PFSK-1 (cell line): ENCODE measurements at regions not wholly inside any gene's neighbourhood (a gene's known extent, or its start where the extent isn't known, plus 50 kb on each side); places are given as distances from the start of the nearest gene placed in this dataset.

ENCODE experiments used
- FOXP2 ChIP-seq: optimal IDR thresholded peaks from 2 replicates; pipeline ENCODE3; 2011; ENCODE audit warnings: borderline replicate concordance, control low read depth, inconsistent platforms; ENCODE audit not compliant: insufficient read depth; ENCODE audit errors: extremely low read length, extremely low read depth
- POLR2AphosphoS5 ChIP-seq: IDR thresholded peaks from 2 replicates; pipeline ENCODE4 v1.6.1; 2012; ENCODE audit warnings: low read depth, mild to moderate bottlenecking, control low read depth, low read length, moderate library complexity
- REST ChIP-seq, 2 experiments: IDR thresholded peaks; 2 replicates each; pipeline versions ENCODE4 v1.6.1 to v1.8.0; 2011 to 2012; ENCODE audit warnings: low read depth in 2 of 2, low read length in 2 of 2, control low read depth in 1 of 2, inconsistent platforms in 1 of 2, mild to moderate bottlenecking in 1 of 2, moderate library complexity in 1 of 2; ENCODE audit not compliant: insufficient read depth in 1 of 2
- SIN3A ChIP-seq: IDR thresholded peaks from 2 replicates; pipeline ENCODE4 v1.6.1; 2012; ENCODE audit warnings: mild to moderate bottlenecking, low read length, moderate library complexity, borderline replicate concordance; ENCODE audit not compliant: insufficient read depth
- TAF1 ChIP-seq: IDR thresholded peaks from 2 replicates; pipeline ENCODE4 v1.6.1; 2012; ENCODE audit warnings: low read length, control low read depth, borderline replicate concordance; ENCODE audit not compliant: insufficient read depth

DNA sequence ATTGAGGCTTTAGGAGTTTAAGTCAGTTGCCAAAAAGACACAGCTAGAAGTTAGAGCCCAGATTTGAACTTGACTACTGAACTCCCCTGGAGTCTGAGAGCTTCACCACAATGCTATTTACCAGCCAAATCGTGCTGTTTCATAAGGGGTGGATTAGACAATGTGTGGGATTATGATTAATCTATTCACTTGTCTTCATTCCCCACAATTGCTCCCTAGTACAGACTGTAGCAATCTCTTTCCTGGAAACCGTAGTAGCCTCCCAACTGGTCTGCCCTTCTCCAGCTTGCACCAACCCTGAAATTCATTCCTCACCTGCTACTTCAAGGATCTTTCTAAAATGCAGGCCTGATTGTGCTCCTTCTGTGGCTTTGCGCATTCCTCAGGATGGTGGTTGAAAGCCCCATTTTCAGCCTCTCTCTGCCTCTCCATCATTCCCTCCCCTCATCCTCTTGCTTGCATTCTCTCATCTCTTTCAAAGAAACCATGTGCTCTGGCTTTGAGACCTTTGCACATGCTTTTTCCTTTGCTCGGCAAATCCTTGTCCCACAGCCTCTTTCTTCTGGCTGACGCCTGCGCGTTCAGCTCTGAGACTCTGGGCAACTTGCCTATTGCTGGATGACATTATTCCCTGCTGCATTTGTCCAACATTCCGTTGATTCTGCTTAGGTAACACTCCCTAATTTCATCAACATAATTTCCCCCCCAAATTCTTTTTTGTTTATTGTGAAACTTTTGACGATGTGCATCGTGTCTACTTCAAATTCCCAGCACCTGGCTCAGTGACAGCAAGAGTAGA, 145.1 kb downstream of the ADRA2A start:
- TF ChIP-seq REST (IDR thresholded peaks at IDR 0.05; ENCODE audit: insufficient read depth in 1 of 2, low read depth in 2 of 2, low read length in 2 of 2) (no peak), SIN3A (no peak), POLR2AphosphoS5 (no peak), TAF1 (no peak), FOXP2 (no peak)

DNA sequence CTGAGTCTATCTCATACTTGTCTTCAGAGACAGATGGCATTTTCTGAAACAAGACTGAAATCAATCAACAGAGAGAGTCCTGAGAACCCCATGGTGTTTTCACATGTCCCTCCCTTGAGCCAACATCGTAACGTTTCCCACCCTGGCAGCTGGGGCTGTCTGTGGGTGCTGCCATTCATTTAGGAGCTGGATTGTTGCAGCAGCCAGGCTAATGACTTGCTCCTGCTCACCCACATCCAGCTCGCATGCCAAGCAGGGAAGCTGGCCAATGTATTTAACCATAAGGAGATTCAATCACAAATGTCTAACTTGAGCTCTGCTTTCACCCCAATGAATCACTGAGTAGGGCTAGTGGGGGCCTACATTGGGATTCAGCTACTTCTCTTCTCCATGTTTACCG, 146.1 kb downstream of the ADRA2A start:
- TF ChIP-seq REST (IDR thresholded peaks at IDR 0.05; ENCODE audit: insufficient read depth in 1 of 2, low read depth in 2 of 2, low read length in 2 of 2), result no peak
- no peak for TF ChIP-seq TAF1
- TF ChIP-seq POLR2AphosphoS5, result no peak
- no peak for TF ChIP-seq FOXP2
- no peak for TF ChIP-seq SIN3A

DNA sequence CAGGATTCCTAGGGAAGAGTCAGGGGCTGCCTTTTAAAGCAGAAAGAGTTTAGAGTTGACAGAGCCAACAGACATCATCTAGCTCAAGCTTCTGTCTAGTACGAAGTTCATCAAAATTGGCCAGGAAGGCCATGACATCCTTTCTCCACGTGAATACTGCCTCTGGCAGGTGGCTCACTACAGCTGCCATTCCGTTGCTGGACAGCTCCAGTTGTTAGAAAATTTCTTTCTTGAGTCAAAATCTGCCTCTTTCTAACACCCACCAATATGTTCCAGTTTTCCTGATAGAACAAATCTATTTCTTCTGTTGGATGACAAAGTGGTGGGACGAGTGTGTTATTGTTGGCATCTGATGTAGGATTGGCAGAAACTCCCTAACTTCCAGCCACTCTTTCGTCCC, 154.9 kb downstream of the ADRA2A start:
- TF ChIP-seq REST (IDR thresholded peaks at IDR 0.05; ENCODE audit: insufficient read depth in 1 of 2, low read depth in 2 of 2, low read length in 2 of 2), result peak in 1 of 2 experiments; percentile 80; a peak in 2 of 4 replicates
- no peak for TF ChIP-seq POLR2AphosphoS5

- TF ChIP-seq FOXP2 (no peak), SIN3A (no peak), REST (IDR thresholded peaks at IDR 0.05; ENCODE audit: insufficient read depth in 1 of 2, low read depth in 2 of 2, low read length in 2 of 2) (peak; percentile 62 to 92; a peak in 3 of 4 replicates)
Measured at GRCh38 chr10:111233439-111233838, 156.6 kb downstream of the ADRA2A start.
